ENCODE measurements at regions not wholly inside any gene's neighbourhood (a gene's known extent, or its start where the extent isn't known, plus 50 kb on each side); places are given as distances from the start of the nearest gene placed in this dataset.

DNA sequence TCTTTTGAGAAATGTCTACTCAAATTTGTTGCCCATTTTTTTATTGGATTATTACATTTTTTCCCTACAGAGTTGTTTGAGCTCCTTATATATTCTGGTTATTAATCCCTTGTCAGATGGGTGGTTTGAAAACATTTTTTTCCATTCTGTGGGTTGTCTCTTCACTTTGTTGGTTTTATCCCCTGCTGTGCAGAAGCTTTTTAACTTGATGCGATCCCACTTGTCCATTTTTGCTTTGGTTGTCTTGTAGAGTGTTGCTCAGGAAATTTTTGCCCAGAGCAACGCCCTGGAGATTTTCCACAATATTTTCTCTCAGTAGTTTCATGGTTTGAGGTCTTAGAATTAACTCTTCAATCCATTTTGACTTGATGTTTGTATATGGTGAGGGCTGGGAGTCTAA lies 592.8 kb upstream of the GOT2 start:
- Mint-ChIP-seq H3K27me3 (no peaks in the 10 kb centered on the region), H3K4me3 (no peak overlapping the region), H3K36me3 (no peaks in the 10 kb centered on the region), H3K9me3 (peaks cover 10% of the 10 kb centered on the region), H3K4me1 (no peaks in the 10 kb centered on the region), H3K27ac (no peak overlapping the region)
- DNase-seq (ENCODE audit: low spot score in 2 of 2) (no peak), ATAC-seq (ENCODE audit: low read depth) (no peak)

DNA sequence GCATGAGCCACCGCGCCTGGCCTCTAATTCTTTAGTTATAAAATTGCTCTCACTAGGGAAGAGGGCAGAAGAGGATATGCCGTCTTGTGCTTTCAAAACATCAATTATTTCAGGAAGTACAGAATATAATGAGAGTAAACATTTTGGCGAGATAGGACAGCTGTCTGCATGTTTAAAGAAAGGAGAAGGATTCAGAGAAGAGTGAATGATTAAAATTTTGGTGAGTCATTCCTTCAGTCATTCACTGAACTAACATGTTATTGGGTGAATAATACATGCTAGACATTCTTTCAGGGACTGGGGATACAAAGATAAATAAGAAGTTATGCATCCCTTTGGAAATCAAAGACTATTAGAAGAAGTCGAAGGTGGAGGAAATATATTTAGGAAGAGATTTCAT lies 590.3 kb upstream of the GOT2 start:
- Mint-ChIP-seq H3K9me3 (peaks cover 6% of the 10 kb centered on the region), H3K4me1 (no peaks in the 10 kb centered on the region), H3K27me3 (no peaks in the 10 kb centered on the region), H3K36me3 (no peaks in the 10 kb centered on the region), H3K27ac (no peak overlapping the region), H3K4me3 (no peak overlapping the region)
- ATAC-seq (ENCODE audit: low read depth) (no peak), DNase-seq (ENCODE audit: low spot score in 2 of 2) (no peak)

DNA sequence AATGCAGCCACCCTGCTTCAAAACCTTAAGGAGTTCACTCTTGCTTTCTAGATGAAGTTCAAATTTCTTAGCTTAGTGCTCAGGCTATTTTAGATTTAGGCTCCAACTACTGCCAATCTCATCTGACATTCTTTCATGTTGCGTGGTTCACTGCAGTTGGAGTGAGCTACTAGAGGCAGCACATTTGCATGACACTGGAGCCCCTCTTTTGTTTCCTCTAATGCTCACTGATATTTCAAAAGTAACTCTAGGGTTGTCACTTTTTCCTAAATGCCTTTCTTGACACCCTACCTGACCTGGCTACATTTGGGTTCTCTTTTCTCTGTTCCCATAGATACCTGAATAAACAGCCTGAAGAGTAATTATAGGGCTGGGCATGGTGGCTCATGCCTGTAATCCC lies 586.5 kb upstream of the GOT2 start:
- Mint-ChIP-seq H3K36me3 (peaks cover 1% of the 10 kb centered on the region), H3K4me3 (no peak overlapping the region), H3K27ac (no peak overlapping the region), H3K4me1 (no peaks in the 10 kb centered on the region), H3K9me3 (peaks cover 7% of the 10 kb centered on the region), H3K27me3 (no peaks in the 10 kb centered on the region)
- no peak for DNase-seq (ENCODE audit: low spot score in 2 of 2)
- ATAC-seq (ENCODE audit: low read depth), result no peak

- Mint-ChIP-seq H3K27ac (no peak overlapping the region), H3K27me3 (no peaks in the 10 kb centered on the region), H3K9me3 (peaks cover 7% of the 10 kb centered on the region), H3K4me3 (no peak overlapping the region), H3K4me1 (no peaks in the 10 kb centered on the region), H3K36me3 (peaks cover 1% of the 10 kb centered on the region)
- no peak for DNase-seq (ENCODE audit: low spot score in 2 of 2)
- ATAC-seq (ENCODE audit: low read depth), result no peak
These were observed 585.8 kb upstream of the GOT2 start for GRCh38 chr16:59319871-59320270.

GRCh38 chr16:59305850-59306249 lies 571.7 kb upstream of the GOT2 start:
- Mint-ChIP-seq H3K9me3 (peaks cover 9% of the 10 kb centered on the region), H3K4me3 (no peak overlapping the region), H3K27ac (no peak overlapping the region), H3K36me3 (no peaks in the 10 kb centered on the region), H3K27me3 (no peaks in the 10 kb centered on the region), H3K4me1 (no peaks in the 10 kb centered on the region)
- ATAC-seq (ENCODE audit: low read depth) (no peak), DNase-seq (ENCODE audit: low spot score in 2 of 2) (no peak)

DNA sequence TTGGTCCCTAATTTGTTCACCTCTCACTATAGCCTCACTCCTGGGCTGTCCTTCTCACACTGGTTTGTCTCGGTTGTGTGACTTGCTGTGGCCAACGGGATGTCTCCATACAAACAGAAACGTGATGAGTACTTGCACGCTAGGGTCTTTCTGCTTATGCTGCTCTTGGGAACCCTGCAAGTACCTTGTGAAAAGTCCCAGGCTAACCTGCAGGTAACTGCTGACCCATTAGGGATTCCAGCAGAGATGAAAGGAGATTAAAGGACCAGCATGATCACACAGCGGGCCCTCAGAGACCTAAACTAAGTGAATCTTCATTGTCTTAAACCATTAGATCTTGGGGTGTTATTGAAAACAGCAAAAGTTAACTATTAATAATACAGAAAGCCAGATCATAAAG lies 562.8 kb upstream of the GOT2 start:
- no peak for DNase-seq (ENCODE audit: low spot score in 2 of 2)
- no peaks in the 10 kb centered on the region for H3K4me1 Mint-ChIP-seq
- no peaks in the 10 kb centered on the region for H3K36me3 Mint-ChIP-seq
- H3K4me3 Mint-ChIP-seq, result no peak overlapping the region
- H3K27me3 Mint-ChIP-seq, result no peaks in the 10 kb centered on the region
- peaks cover 12% of the 10 kb centered on the region for H3K9me3 Mint-ChIP-seq
- ATAC-seq (ENCODE audit: low read depth), result no peak
- H3K27ac Mint-ChIP-seq, result no peak overlapping the region

DNA sequence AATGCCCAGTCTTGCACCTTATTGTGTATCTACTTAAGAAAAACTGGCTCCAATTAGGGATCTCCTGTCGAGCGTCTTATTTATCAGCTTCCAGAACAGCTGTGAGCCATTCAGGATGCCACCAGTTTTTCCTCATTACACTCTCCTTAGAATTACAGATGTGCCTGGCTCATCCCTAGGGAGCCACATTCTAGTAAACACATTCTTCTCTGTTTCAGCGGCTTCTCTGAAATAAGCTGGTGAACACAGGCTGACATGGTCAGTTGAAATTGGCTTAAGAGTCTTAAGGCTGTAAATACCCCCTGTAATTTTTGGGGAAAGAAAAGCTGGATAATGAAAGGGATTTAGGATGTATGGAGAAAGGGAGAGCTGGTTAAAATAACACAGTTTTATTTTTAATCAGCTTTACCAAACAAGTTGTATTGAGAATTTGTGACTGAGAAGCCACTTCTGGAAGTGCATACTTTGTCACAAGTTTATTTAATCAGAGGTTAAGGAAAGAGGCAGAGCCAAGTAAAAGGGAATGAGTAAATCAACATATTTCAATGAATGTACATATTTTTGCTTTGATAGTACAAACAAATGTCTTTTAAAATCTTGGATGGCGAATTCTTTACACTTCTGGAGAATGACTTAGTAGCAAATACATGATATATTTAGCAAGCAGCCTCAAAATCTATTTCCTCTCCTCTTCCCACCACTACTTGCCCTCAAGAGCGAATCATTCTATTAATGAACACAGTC lies 562.0 kb upstream of the GOT2 start:
- Mint-ChIP-seq H3K4me1 (no peaks in the 10 kb centered on the region), H3K9me3 (peaks cover 12% of the 10 kb centered on the region), H3K36me3 (no peaks in the 10 kb centered on the region), H3K27ac (no peak overlapping the region), H3K4me3 (no peak overlapping the region), H3K27me3 (no peaks in the 10 kb centered on the region)
- DNase-seq (ENCODE audit: low spot score in 2 of 2) (no peak), ATAC-seq (ENCODE audit: low read depth) (no peak)

GRCh38 chr16:59295474-59295873 lies 561.4 kb upstream of the GOT2 start:
- no peaks in the 10 kb centered on the region for H3K27me3 Mint-ChIP-seq
- no peak overlapping the region for H3K27ac Mint-ChIP-seq
- DNase-seq (ENCODE audit: low spot score in 2 of 2), result no peak
- H3K4me3 Mint-ChIP-seq, result no peak overlapping the region
- H3K9me3 Mint-ChIP-seq, result peaks cover 12% of the 10 kb centered on the region
- no peaks in the 10 kb centered on the region for H3K4me1 Mint-ChIP-seq
- ATAC-seq (ENCODE audit: low read depth), result no peak
- no peaks in the 10 kb centered on the region for H3K36me3 Mint-ChIP-seq

- Mint-ChIP-seq H3K27me3 (no peaks in the 10 kb centered on the region), H3K4me1 (no peaks in the 10 kb centered on the region), H3K4me3 (no peak overlapping the region), H3K9me3 (peaks cover 20% of the 10 kb centered on the region), H3K27ac (no peak overlapping the region), H3K36me3 (no peaks in the 10 kb centered on the region)
- DNase-seq (ENCODE audit: low spot score in 2 of 2), result no peak
- no peak for ATAC-seq (ENCODE audit: low read depth)
These were observed 556.6 kb upstream of the GOT2 start for GRCh38 chr16:59290718-59291117.

DNA sequence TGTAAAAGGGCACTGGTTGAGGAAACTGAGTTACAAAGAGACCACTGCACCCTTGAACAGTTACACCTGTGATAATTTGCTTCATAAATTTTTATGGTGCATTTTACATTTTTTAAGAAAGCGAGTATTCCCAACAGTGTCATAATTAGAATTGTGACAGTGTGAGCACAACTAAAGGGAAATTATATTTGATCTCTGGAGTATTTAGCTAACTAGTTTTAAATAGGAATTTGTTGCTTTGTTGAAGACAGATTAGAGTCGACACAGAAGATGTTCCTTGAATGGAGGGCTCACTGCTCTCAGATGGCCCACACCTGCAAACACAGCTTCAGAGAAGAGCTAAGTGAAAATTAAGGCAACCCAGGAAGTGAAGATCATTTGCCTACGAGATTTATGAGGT lies 555.0 kb upstream of the GOT2 start:
- Mint-ChIP-seq H3K27me3 (no peaks in the 10 kb centered on the region), H3K36me3 (no peaks in the 10 kb centered on the region), H3K27ac (no peak overlapping the region), H3K9me3 (peaks cover 19% of the 10 kb centered on the region), H3K4me3 (no peak overlapping the region), H3K4me1 (no peaks in the 10 kb centered on the region)
- ATAC-seq (ENCODE audit: low read depth), result no peak
- DNase-seq (ENCODE audit: low spot score in 2 of 2), result no peak

- Mint-ChIP-seq H3K9me3 (no peaks in the 10 kb centered on the region), H3K27me3 (no peaks in the 10 kb centered on the region), H3K27ac (no peak overlapping the region), H3K4me3 (no peak overlapping the region), H3K4me1 (no peaks in the 10 kb centered on the region), H3K36me3 (no peaks in the 10 kb centered on the region)
- no peak for ATAC-seq (ENCODE audit: low read depth)
- no peak for DNase-seq (ENCODE audit: low spot score in 2 of 2)
These were observed 540.0 kb upstream of the GOT2 start for GRCh38 chr16:59274141-59274540.

GRCh38 chr16:59263955-59264354 lies 529.8 kb upstream of the GOT2 start:
- no peak overlapping the region for H3K4me3 Mint-ChIP-seq
- no peaks in the 10 kb centered on the region for H3K27me3 Mint-ChIP-seq
- no peaks in the 10 kb centered on the region for H3K36me3 Mint-ChIP-seq
- no peaks in the 10 kb centered on the region for H3K4me1 Mint-ChIP-seq
- H3K27ac Mint-ChIP-seq, result no peak overlapping the region
- peaks cover 3% of the 10 kb centered on the region for H3K9me3 Mint-ChIP-seq
- DNase-seq (ENCODE audit: low spot score in 2 of 2) (no peak), ATAC-seq (ENCODE audit: low read depth) (no peak)

DNA sequence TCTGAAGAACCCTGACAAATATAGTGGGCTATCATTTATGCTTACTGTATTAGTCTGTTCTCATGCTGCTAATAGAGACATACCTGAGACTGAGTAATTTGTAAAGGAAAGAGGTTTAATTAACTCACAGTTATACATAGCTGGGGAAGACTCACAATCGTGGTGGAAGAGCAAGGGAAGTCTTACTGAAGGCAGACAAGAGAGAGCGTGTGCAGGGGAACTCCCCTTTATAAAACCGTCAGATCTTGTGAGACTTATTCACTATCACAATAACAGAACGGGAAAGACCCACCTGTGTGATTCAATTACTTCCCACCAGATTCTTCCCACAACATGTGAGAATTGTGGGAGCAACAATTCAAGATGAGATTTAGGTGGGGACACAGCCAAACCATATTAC lies 526.8 kb upstream of the GOT2 start:
- no peaks in the 10 kb centered on the region for H3K4me1 Mint-ChIP-seq
- no peaks in the 10 kb centered on the region for H3K27me3 Mint-ChIP-seq
- no peak overlapping the region for H3K4me3 Mint-ChIP-seq
- DNase-seq (ENCODE audit: low spot score in 2 of 2) (no peak), ATAC-seq (ENCODE audit: low read depth) (no peak)
- H3K9me3 Mint-ChIP-seq, result peaks cover 4% of the 10 kb centered on the region
- no peaks in the 10 kb centered on the region for H3K36me3 Mint-ChIP-seq
- no peak overlapping the region for H3K27ac Mint-ChIP-seq

- no peak for ATAC-seq (ENCODE audit: low read depth)
- H3K4me1 Mint-ChIP-seq, result no peaks in the 10 kb centered on the region
- no peaks in the 10 kb centered on the region for H3K27me3 Mint-ChIP-seq
- H3K27ac Mint-ChIP-seq, result no peak overlapping the region
- DNase-seq (ENCODE audit: low spot score in 2 of 2), result no peak
- peaks cover 4% of the 10 kb centered on the region for H3K9me3 Mint-ChIP-seq
- no peak overlapping the region for H3K4me3 Mint-ChIP-seq
- no peaks in the 10 kb centered on the region for H3K36me3 Mint-ChIP-seq
These were observed 525.8 kb upstream of the GOT2 start for GRCh38 chr16:59259950-59260319.

- Mint-ChIP-seq H3K4me3 (no peak overlapping the region), H3K27ac (no peak overlapping the region), H3K4me1 (no peaks in the 10 kb centered on the region), H3K27me3 (no peaks in the 10 kb centered on the region), H3K36me3 (no peaks in the 10 kb centered on the region), H3K9me3 (peaks cover 4% of the 10 kb centered on the region)
- DNase-seq (ENCODE audit: low spot score in 2 of 2), result no peak
- no peak for ATAC-seq (ENCODE audit: low read depth)
These were observed 525.2 kb upstream of the GOT2 start for GRCh38 chr16:59259074-59259949.

Measured in memory B cell (primary cell).